ENCODE measurements at regions not wholly inside any gene's neighbourhood (a gene's known extent, or its start where the extent isn't known, plus 50 kb on each side); places are given as distances from the start of the nearest gene placed in this dataset.

DNA sequence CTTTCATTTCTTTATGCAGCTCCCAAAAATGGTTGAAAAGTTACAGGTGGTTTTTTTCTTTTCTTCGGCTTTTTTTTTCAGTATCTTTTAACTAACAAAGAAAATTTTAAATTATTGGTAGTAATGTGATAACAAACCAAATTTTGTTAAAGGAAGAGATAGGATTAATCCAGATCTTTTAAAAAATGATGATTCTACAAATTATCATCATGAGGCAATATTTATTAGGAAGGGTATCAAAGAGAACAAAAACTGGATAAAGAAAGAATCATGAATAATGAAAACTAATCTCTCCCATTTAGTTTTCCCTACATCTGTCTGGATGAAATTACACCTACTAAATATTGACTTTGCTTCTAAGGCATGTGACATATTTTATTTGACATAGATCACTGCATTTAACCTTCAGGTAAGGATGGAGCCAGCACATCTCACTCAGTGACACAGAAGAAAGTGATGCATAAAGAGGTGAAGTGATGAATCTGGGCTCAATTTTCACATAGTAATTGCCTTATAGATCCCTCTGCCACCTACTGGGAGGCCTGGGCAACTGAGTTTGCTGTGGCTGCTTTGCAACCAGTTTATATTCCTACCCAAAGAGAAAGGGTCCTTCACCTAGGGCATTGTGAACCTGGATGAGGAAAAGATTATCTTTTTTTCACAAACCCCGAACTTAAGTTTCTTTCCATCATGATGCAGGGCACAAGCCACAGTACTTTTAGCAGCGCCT, 155.6 kb downstream of the HNRNPD start:
- dilution Hi-C loops (cut with MboI; ENCODE audit: extremely low pct_ligation_motif_present, low sequenced_read_pairs): no loop called here
- no peaks in the 10 kb centered on the region for H3K36me3 ChIP-seq (ENCODE audit: control insufficient read depth in 2 of 2, extremely low read depth in 1 of 2, insufficient read depth in 2 of 2, low read length in 2 of 2)
- DNase-seq (ENCODE audit: low read depth, low spot score) (no peak), FAIRE-seq (no peak)
- no peaks in the 10 kb centered on the region for H3K9me3 ChIP-seq (ENCODE audit: control insufficient read depth, low read depth, low read length)
- H3K27me3 ChIP-seq (ENCODE audit: control insufficient read depth, extremely low read depth, insufficient read depth, low read length): no peaks in the 10 kb centered on the region
- no peak overlapping the region for H3K4me3 ChIP-seq (ENCODE audit: control insufficient read depth in 2 of 3, extremely low read depth in 1 of 3, insufficient read depth in 2 of 3, low read depth in 1 of 3, low read length in 3 of 3)
- no peak overlapping the region for H2AFZ ChIP-seq (ENCODE audit: control insufficient read depth, low read length)
- TF ChIP-seq, protein P1, sequence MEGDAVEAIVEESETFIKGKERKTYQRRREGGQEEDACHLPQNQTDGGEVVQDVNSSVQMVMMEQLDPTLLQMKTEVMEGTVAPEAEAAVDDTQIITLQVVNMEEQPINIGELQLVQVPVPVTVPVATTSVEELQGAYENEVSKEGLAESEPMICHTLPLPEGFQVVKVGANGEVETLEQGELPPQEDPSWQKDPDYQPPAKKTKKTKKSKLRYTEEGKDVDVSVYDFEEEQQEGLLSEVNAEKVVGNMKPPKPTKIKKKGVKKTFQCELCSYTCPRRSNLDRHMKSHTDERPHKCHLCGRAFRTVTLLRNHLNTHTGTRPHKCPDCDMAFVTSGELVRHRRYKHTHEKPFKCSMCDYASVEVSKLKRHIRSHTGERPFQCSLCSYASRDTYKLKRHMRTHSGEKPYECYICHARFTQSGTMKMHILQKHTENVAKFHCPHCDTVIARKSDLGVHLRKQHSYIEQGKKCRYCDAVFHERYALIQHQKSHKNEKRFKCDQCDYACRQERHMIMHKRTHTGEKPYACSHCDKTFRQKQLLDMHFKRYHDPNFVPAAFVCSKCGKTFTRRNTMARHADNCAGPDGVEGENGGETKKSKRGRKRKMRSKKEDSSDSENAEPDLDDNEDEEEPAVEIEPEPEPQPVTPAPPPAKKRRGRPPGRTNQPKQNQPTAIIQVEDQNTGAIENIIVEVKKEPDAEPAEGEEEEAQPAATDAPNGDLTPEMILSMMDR (optimal IDR thresholded peaks at IDR 0.05 in 1 of 3, IDR thresholded peaks at IDR 0.05 in 1 of 3, conservative IDR thresholded peaks at IDR 0.05 in 1 of 3; ENCODE audit: extremely low read depth in 1 of 3, insufficient read depth in 2 of 3, low read length in 3 of 3): peak; percentile 46 to 65 (median 52)
- no peak for TF ChIP-seq EZH2 (IDR thresholded peaks at IDR 0.05; ENCODE audit: low read length)
- H3K27ac ChIP-seq (ENCODE audit: control insufficient read depth, insufficient read depth, low read length): no peak overlapping the region
- H3K79me2 ChIP-seq (ENCODE audit: control insufficient read depth, insufficient read depth, low read length): no peaks in the 10 kb centered on the region
- no peaks in the 10 kb centered on the region for H3K9me1 ChIP-seq (ENCODE audit: control insufficient read depth, extremely low read depth, insufficient read depth, low read length)
- no peak overlapping the region for H3K4me2 ChIP-seq (ENCODE audit: control insufficient read depth, extremely low read depth, insufficient read depth, low read depth, low read length)
- H3K4me1 ChIP-seq (ENCODE audit: control insufficient read depth, extremely low read depth, insufficient read depth, low read length): no peaks in the 10 kb centered on the region
- H3K9ac ChIP-seq (ENCODE audit: control insufficient read depth, extremely low read depth, insufficient read depth, low read length): no peak overlapping the region
- no peaks in the 10 kb centered on the region for H4K20me1 ChIP-seq (ENCODE audit: control insufficient read depth, extremely low read depth, insufficient read depth, low read length)

DNA sequence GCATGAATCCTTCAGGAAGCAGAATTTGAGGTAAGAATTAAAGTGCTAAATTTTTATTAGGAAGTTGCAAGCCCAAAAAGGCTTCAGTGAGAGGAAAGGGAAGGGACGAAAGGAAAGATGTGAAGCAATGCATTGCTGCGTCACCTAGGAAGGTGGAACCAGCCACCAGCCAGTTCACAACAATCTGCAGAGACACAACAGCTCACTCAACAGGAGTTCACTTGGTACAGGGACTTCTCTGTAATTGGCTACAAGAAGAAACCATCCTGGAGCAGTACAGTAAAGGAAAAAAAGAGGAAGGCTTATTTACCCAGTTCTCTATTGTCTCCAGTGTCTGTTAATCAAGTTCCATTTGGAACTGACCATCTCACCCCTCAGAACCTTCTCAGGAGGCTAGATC, 157.6 kb downstream of the HNRNPD start:
- Histone ChIP-seq H3K4me1 (ENCODE audit: control insufficient read depth, extremely low read depth, insufficient read depth, low read length) (no peaks in the 10 kb centered on the region), H3K79me2 (ENCODE audit: control insufficient read depth, insufficient read depth, low read length) (no peaks in the 10 kb centered on the region), H3K9me3 (ENCODE audit: control insufficient read depth, low read depth, low read length) (no peaks in the 10 kb centered on the region), H3K9ac (ENCODE audit: control insufficient read depth, extremely low read depth, insufficient read depth, low read length) (no peak overlapping the region), H3K27ac (ENCODE audit: control insufficient read depth, insufficient read depth, low read length) (no peak overlapping the region), H3K36me3 (ENCODE audit: control insufficient read depth in 2 of 2, extremely low read depth in 1 of 2, insufficient read depth in 2 of 2, low read length in 2 of 2) (no peaks in the 10 kb centered on the region), H3K9me1 (ENCODE audit: control insufficient read depth, extremely low read depth, insufficient read depth, low read length) (no peaks in the 10 kb centered on the region), H4K20me1 (ENCODE audit: control insufficient read depth, extremely low read depth, insufficient read depth, low read length) (no peaks in the 10 kb centered on the region), H3K4me2 (ENCODE audit: control insufficient read depth, extremely low read depth, insufficient read depth, low read depth, low read length) (no peak overlapping the region), H3K4me3 (ENCODE audit: control insufficient read depth in 2 of 3, extremely low read depth in 1 of 3, insufficient read depth in 2 of 3, low read depth in 1 of 3, low read length in 3 of 3) (no peak overlapping the region), H2AFZ (ENCODE audit: control insufficient read depth, low read length) (no peak overlapping the region), H3K27me3 (ENCODE audit: control insufficient read depth, extremely low read depth, insufficient read depth, low read length) (no peaks in the 10 kb centered on the region)
- FAIRE-seq (no peak), DNase-seq (ENCODE audit: low read depth, low spot score) (no peak)
- TF ChIP-seq, protein P1 (optimal IDR thresholded peaks at IDR 0.05 in 1 of 3, IDR thresholded peaks at IDR 0.05 in 1 of 3, conservative IDR thresholded peaks at IDR 0.05 in 1 of 3; ENCODE audit: extremely low read depth in 1 of 3, insufficient read depth in 2 of 3, low read length in 3 of 3): no peak
- TF ChIP-seq EZH2 (IDR thresholded peaks at IDR 0.05; ENCODE audit: low read length): no peak
- dilution Hi-C loops (cut with MboI; ENCODE audit: extremely low pct_ligation_motif_present, low sequenced_read_pairs): no loop called here

Data from keratinocyte (primary cell).